NCI-H1105 (cell line): ENCODE measurements at regions not wholly inside any gene's neighbourhood (a gene's known extent, or its start where the extent isn't known, plus 50 kb on each side); places are given as distances from the start of the nearest gene placed in this dataset.
A peak's percentile ranks its signal among the peaks of the same experiment; 100 is the strongest.
"Not testable (repeated sequence)": the region's sequence is repeated elsewhere in the genome, so short reads cannot be mapped to it uniquely, and the experiment has no call there.

ENCODE experiments used
- DNase-seq: peaks from one replicate; lab custom pipeline; 2025; lab: John Stamatoyannopoulos, UW

DNA sequence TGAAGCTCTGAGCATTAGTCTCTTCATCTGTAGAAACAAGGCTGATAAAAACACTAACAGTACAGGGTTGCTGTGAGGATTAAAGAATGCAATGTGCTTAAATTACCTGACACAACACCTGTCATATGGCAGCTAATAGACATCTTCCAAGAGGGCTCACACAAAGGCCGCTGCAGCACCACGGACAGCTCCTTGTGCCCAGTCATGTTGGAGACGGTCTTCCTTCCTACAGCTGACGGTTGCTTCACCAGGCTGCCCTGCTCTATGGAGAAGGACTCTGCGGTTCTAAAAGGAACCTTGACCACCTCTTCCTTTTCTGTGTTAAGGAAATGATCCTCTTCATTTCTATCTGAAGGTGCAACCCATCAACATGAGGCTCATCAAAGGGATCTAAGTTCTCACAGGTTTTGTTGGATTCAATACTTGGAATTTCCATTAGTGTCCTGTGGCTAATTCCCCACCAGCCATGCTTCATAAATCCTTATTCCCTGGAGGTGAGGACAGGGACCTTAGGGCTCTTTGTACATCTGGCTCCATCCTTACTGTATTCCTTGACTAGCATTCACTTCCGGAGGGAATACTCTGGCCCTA lies 138.9 kb upstream of the CES5A start:
- no peak for DNase-seq

DNA sequence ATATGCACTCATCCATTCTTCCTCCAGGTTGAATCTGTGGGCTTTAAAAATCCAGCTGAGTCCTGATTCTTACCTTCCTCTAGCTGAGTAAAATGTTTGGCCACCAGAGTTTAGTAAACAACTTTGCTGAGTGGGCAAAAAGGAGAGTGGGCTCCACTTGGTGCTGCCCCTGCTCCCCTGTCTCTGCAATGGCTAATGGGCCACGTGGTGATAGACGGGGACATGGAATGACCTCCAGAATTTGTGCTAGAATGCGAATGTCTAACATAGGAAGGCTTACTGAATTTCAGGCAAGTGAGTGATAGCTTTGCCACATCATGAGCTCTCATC lies 137.3 kb upstream of the CES5A start:
- no peak for DNase-seq

DNA sequence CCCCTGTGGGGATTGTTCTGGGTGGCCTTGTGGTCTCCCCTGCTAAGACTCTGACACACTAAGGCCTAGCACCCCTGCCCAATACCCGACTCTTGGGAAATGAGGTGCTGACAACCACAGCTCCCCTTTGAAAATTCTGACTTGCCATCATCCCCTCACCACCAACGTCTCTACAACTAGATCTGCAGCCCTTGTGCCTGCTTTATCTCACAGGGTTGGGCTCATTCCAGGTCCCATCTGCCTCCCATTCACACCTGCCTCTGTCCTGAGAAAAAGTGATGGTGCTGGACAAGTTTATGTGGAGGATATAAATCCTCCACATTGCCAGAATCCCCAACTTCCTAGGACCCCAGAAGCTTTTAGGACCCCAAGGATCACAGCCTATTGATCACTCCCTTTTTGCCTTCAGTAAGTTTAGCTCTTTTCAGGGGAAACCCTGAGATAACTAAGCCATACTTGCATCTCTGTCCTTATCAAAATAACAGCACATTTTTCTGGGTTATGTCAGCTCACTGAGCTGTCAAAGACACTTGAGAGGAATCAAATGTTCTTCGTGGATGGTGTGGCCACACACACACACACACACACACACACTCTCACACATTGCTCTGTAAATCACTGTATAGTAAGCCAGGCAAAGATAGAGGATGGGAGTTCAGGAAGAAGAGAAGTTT lies 136.8 kb upstream of the CES5A start:
- DNase-seq, result no peak

DNA sequence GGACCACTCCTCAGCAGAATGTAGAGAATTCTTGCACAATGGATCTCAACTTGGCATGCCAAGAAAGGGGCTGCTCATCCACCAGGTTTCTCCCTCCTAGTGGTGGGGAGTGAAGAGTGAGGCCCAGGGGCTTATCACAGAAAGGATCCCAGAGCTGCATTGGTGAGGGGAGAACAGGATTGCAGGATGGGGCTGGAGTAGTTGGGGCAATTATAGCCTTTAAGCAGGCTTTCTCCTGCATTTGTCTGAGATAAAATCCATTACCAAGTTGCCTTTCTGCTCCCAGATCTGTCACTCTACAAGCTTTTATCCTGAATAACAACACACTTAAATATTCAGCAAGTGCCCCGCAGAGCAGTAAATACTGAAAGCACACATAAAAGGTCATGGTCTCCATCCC lies 130.8 kb upstream of the CES5A start:
- DNase-seq, result no peak

GRCh38 chr16:55999683-56000082 lies 124.5 kb upstream of the CES5A start:
- no peak for DNase-seq

GRCh38 chr16:55993088-55993487 lies 117.9 kb upstream of the CES5A start:
- DNase-seq, result no peak

DNA sequence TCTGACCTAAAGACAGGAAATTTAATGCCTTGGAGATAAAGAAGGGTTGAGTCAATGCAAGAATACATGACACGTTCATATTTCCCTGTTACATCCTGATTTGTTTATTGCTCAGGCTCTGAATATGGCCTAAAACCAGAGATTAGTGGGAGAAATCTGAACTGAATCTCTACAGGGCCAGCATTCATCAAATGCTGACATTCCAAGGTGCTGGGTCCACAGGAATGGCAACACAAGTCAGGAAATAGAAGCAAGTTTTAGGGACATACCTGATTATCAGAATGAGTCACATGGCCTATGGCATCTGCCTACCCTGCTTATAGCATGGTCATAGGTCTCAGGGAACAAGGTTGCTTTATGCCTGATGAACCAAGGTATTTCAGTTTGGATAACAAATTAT lies 117.4 kb upstream of the CES5A start:
- no peak for DNase-seq

DNA sequence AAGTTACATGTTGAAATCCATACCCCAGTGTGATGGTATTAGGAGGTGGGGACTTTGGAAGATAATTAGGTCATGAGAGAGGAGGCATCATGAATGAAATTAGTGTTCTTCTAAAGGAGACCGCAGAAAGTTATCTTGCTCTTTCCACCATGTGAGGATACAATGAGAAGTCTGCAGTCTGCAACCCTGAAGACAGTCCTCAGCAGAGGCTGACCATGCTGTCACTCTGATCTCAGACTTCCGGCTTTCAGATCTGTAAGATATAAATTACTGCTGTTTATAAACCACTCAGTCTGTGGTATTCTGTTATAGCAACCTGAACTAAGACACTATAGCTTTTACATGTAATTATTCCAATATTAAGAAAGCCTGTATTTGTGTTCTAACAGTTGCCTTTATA lies 116.7 kb upstream of the CES5A start:
- no peak for DNase-seq

GRCh38 chr16:55989569-55989907 lies 114.4 kb upstream of the CES5A start:
- no peak for DNase-seq

GRCh38 chr16:55988850-55989568 lies 113.8 kb upstream of the CES5A start:
- DNase-seq, result not testable (repeated sequence)

DNA sequence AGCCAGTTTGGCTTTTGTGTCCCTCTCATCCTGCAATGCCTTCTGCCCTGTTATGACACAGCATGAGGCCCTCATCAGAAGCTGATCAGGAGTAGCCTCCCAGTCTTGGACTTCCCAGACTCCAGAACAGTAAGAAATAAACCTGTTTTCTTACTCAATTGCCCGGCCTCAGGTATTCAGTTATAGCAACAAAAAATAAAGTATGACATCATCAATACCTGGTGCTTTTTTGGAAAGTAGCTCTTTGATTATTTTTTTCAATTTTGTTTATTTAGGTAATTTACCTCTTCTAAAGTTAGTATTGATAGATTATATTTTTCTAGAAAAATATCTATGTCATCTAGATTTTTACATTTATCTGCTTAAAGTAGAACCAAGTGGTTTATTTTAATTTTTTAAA lies 112.8 kb upstream of the CES5A start:
- no peak for DNase-seq

- no peak for DNase-seq
Observed at GRCh38 chr16:55982597-55982996, 107.4 kb upstream of the CES5A start.

DNA sequence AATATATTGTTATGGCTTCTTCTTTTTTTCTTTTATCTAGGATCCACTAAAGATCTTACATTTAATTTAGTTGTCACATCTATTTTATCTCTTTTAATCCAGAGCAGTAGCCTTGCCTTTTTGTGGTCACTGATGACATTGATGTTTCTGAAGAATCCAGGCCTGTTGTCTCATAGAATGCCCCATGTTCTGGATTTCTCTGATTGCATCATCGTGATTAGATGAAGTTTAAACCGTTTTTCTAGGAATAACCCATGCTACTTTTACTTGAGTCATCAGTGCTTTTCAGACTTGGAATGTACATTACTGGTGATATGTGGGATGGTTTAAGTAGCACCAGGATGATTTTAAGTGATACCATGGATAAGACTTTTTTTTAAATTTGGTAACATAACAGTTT lies 106.4 kb upstream of the CES5A start:
- no peak for DNase-seq

DNA sequence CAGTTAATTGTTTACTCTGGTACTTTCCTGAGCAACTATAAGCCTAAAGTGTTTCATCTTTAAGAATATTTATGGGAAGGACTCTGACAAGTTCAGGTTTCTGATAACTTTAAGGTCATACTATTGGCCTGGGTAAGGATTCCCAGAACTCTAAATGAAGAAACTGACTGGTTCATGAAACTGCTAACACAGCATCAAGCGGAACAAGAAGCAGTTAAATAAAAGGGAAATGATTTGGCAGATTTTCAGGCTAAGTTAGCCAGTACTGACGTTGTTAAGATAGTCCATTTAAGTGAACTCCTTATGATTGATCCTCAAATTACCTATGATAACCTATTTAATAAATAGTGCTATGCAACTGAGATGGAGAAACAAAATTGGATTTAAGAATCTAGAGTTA lies 101.6 kb upstream of the CES5A start:
- no peak for DNase-seq

GRCh38 chr16:55971447-55971846 lies 96.3 kb upstream of the CES5A start:
- no peak for DNase-seq

DNA sequence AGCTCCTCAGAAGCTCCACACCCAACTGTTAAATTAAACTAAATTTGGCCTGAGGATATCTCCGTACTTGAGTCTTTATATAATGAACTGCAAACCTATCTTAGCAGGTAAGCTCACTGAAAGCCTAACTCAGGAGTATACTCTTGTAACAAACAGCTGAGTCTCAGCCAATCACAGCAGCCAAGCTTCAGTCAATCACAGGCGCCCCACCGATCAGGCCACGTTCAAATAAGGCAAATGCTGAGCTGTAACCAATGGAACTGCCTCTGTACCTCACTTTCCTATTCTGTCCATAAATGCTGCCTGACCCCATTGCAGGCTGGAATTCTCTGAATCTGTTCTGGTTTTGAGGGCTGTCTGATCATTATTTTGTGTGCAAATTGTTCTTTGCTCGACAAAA lies 93.0 kb upstream of the CES5A start:
- no peak for DNase-seq

DNA sequence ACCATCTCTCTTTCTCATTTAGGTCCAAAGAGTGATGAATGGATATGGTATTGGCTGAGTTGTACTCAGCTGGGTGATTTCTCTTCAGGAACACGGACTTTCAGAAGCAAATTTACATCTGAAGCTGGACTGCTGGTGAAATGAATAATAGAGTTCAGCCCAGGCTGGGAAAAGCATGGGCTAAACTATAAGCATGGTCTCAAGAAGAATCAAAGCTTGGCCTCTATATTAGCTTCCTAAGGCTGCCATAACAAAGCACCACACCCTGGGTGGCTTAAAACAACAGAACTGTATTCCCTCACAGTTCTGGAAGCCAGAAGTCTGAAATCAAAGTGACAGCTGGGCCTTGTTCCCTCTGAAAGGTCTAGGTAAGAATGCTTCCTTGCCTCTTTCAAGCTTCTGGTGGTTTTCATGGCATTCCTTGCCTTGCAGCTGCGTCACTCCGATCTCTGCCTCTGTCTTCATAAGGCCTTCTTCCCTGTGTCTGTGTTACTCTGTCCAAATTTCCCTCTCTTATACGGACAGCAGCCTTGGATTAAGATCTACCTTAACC lies 89.8 kb upstream of the CES5A start:
- no peak for DNase-seq

- no peak for DNase-seq
Observed at GRCh38 chr16:55955845-55956244, 80.7 kb upstream of the CES5A start.

GRCh38 chr16:55955424-55955823 lies 80.3 kb upstream of the CES5A start:
- DNase-seq, result no peak

GRCh38 chr16:55954906-55955305 lies 79.7 kb upstream of the CES5A start:
- DNase-seq, result no peak

GRCh38 chr16:55949518-55949917 lies 74.3 kb upstream of the CES5A start:
- no peak for DNase-seq

GRCh38 chr16:55948230-55948629 lies 73.1 kb upstream of the CES5A start:
- no peak for DNase-seq

GRCh38 chr16:55947366-55947765 lies 72.2 kb upstream of the CES5A start:
- no peak for DNase-seq

- DNase-seq, result peak; percentile 73
Observed at GRCh38 chr16:55944377-55944802, 69.2 kb upstream of the CES5A start.
